SU-DHL-6 (cell line): ENCODE measurements at regions not wholly inside any gene's neighbourhood (a gene's known extent, or its start where the extent isn't known, plus 50 kb on each side); places are given as distances from the start of the nearest gene placed in this dataset.

Experiments
- EZH2phosphoT487 ChIP-seq: fragments of 200-600 bp; sonication (generic), shearing (Covaris generic); conservative IDR thresholded peaks from 2 replicates; pipeline ENCODE4 v1.6.1; 2018; ENCODE audit warnings: mild to moderate bottlenecking, antibody characterized with exemption, low read length, moderate library complexity, mixed read lengths
- TF ChIP-seq, protein P1 (sequence below): fragments of 200-600 bp; sonication (generic); IDR thresholded peaks from one replicate; pipeline ENCODE4 v1.5.1; 2017; ENCODE audit warnings: antibody characterized with exemption, mild to moderate bottlenecking, low read length, moderate library complexity; ENCODE audit not compliant: insufficient read depth, poor library complexity, severe bottlenecking

GRCh38 chr1:182211386-182211785 lies 149.9 kb upstream of the ZNF648 start:
- TF ChIP-seq, protein P1, sequence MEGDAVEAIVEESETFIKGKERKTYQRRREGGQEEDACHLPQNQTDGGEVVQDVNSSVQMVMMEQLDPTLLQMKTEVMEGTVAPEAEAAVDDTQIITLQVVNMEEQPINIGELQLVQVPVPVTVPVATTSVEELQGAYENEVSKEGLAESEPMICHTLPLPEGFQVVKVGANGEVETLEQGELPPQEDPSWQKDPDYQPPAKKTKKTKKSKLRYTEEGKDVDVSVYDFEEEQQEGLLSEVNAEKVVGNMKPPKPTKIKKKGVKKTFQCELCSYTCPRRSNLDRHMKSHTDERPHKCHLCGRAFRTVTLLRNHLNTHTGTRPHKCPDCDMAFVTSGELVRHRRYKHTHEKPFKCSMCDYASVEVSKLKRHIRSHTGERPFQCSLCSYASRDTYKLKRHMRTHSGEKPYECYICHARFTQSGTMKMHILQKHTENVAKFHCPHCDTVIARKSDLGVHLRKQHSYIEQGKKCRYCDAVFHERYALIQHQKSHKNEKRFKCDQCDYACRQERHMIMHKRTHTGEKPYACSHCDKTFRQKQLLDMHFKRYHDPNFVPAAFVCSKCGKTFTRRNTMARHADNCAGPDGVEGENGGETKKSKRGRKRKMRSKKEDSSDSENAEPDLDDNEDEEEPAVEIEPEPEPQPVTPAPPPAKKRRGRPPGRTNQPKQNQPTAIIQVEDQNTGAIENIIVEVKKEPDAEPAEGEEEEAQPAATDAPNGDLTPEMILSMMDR, result no peak
- TF ChIP-seq EZH2phosphoT487, result no peak
